ENCODE measurements at regions not wholly inside any gene's neighbourhood (a gene's known extent, or its start where the extent isn't known, plus 50 kb on each side); places are given as distances from the start of the nearest gene placed in this dataset.

GRCh38 chr3:81003008-81003645, 758.3 kb downstream of the GBE1 start:
- H3K4me3 ChIP-seq (ENCODE audit: low read depth, low read length), result no peak overlapping the region
- TF ChIP-seq CTCF (IDR thresholded peaks at IDR 0.05; ENCODE audit: insufficient read depth, low read length), result no peak
- DNase-seq (ENCODE audit: low read depth), result no peak

GRCh38 chr3:80999481-80999880, 762.0 kb downstream of the GBE1 start:
- no peak for DNase-seq (ENCODE audit: low read depth)
- TF ChIP-seq CTCF (IDR thresholded peaks at IDR 0.05; ENCODE audit: insufficient read depth, low read length), result no peak
- H3K4me3 ChIP-seq (ENCODE audit: low read depth, low read length), result no peak overlapping the region

DNA sequence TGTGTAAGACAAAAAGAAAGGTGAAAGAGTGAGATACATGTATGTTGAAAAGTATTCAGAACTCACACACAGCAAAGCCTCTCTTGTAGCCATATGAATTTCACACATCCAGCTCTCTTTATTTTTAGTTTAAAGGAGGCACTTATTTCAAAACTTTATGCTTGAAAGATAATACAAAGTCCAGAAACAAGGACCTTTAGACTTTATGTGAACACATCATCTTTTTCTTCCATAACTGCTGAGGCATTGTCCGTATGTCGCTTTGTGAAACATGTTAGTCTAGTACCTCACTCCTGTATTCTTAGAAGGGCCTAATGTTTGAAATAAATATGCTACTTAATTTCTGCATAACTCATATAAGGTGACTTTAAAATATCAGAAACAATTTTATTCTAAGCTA, 763.4 kb downstream of the GBE1 start:
- TF ChIP-seq CTCF (IDR thresholded peaks at IDR 0.05; ENCODE audit: insufficient read depth, low read length), result no peak
- no peak overlapping the region for H3K4me3 ChIP-seq (ENCODE audit: low read depth, low read length)
- no peak for DNase-seq (ENCODE audit: low read depth)

DNA sequence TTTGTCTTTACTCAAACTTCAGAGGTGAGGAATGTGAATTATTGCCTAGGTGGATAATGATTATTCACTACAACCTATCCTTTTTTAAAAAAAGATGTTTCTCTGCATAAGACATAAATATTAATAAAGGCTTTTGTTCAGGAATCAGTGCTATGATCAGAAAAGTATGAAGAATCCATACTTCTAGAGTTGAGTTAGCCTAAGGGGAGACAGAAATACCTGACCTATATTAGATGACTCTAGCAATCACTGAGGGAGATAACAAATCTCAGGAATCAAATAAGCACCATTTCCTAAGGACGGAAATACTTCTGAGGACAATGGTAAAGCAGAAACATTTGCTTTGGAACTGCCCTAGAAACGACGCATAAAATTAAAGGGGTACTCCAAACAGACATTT, 763.8 kb downstream of the GBE1 start:
- no peak overlapping the region for H3K4me3 ChIP-seq (ENCODE audit: low read depth, low read length)
- DNase-seq (ENCODE audit: low read depth), result no peak
- TF ChIP-seq CTCF (IDR thresholded peaks at IDR 0.05; ENCODE audit: insufficient read depth, low read length), result no peak

GRCh38 chr3:80994767-80995166, 766.7 kb downstream of the GBE1 start:
- H3K4me3 ChIP-seq (ENCODE audit: low read depth, low read length), result no peak overlapping the region
- DNase-seq (ENCODE audit: low read depth), result no peak
- TF ChIP-seq CTCF (IDR thresholded peaks at IDR 0.05; ENCODE audit: insufficient read depth, low read length), result no peak

GRCh38 chr3:80994085-80994665, 767.3 kb downstream of the GBE1 start:
- TF ChIP-seq CTCF (IDR thresholded peaks at IDR 0.05; ENCODE audit: insufficient read depth, low read length), result no peak

More at GRCh38 chr3:80994085-80994665, 767.3 kb downstream of the GBE1 start:
- H3K4me3 ChIP-seq (ENCODE audit: low read depth, low read length), result no peak overlapping the region
- DNase-seq (ENCODE audit: low read depth), result no peak
